CD4-positive, alpha-beta memory T cell (primary cell): ENCODE measurements at regions not wholly inside any gene's neighbourhood (a gene's known extent, or its start where the extent isn't known, plus 50 kb on each side); places are given as distances from the start of the nearest gene placed in this dataset.

Experiments used
- CTCF ChIA-PET: fragments of 350-600 bp; sonication (Branson Sonifier 250); formaldehyde crosslinking; loops from one replicate; lab custom pipeline; 2021; ENCODE audit warnings: inconsistent platforms; ENCODE audit not compliant: partially characterized antibody; lab: Charles Lee
- POLR2A ChIA-PET: fragments of 350-600 bp; sonication (Branson Sonifier 250); formaldehyde crosslinking; loops from one replicate; lab custom pipeline; 2021; ENCODE audit not compliant: partially characterized antibody; lab: Charles Lee
- DNase-seq, 5 donors: peaks; one replicate each; pipeline versions ENCODE4 v3.0.0 to v3.0.0-alpha.2; 2020 to 2022; ENCODE audit warnings: mixed read lengths in 1 of 5
- H3K27ac ChIP-seq: one replicate; pipeline ENCODE4 v1.7.0; 2013; ENCODE audit warnings: low read depth, low read length
- H3K27me3 ChIP-seq: 2 replicates; pipeline ENCODE4 v1.7.0; 2013; ENCODE audit warnings: mild to moderate bottlenecking, low read length, moderate library complexity; ENCODE audit not compliant: insufficient read depth
- H3K36me3 ChIP-seq: 2 replicates; pipeline ENCODE4 v1.7.0; 2013; ENCODE audit warnings: mild to moderate bottlenecking, low read length, moderate library complexity; ENCODE audit not compliant: insufficient read depth
- H3K4me1 ChIP-seq: 2 replicates; pipeline ENCODE4 v1.7.0; 2013; ENCODE audit warnings: mild to moderate bottlenecking, low read length, moderate library complexity; ENCODE audit not compliant: insufficient read depth
- H3K4me3 ChIP-seq, 2 donors: one replicate each; pipeline ENCODE4 v1.7.0; 2013; ENCODE audit warnings: low read length in 2 of 2, mild to moderate bottlenecking in 1 of 2
- H3K9me3 ChIP-seq, 2 donors: one replicate each; pipeline ENCODE4 v1.7.0; 2013; ENCODE audit warnings: low read length in 2 of 2, control low read depth in 1 of 2; ENCODE audit not compliant: control insufficient read depth in 1 of 2
- H3K27ac Mint-ChIP-seq, 7 donors: one replicate each; pipeline ENCODE4 v1.8.0; 2020 to 2021; ENCODE audit warnings: mixed read lengths in 7 of 7, mild to moderate bottlenecking in 6 of 7, inconsistent platforms in 3 of 7, moderate library complexity in 3 of 7
- H3K27me3 Mint-ChIP-seq, 2 donors: one replicate each; pipeline ENCODE4 v1.8.0; 2020 to 2021; ENCODE audit warnings: mixed read lengths in 2 of 2
- H3K36me3 Mint-ChIP-seq, 2 donors: one replicate each; pipeline ENCODE4 v1.8.0; 2020 to 2021; ENCODE audit warnings: mixed read lengths in 2 of 2, inconsistent platforms in 1 of 2, mild to moderate bottlenecking in 1 of 2
- H3K4me1 Mint-ChIP-seq, 4 donors: one replicate each; pipeline ENCODE4 v1.8.0; 2020 to 2021; ENCODE audit warnings: mixed read lengths in 4 of 4, mild to moderate bottlenecking in 1 of 4
- H3K4me3 Mint-ChIP-seq, 8 donors: one replicate each; pipeline ENCODE4 v1.8.0; 2020 to 2021; ENCODE audit warnings: mixed read lengths in 8 of 8, mild to moderate bottlenecking in 7 of 8, moderate library complexity in 6 of 8, inconsistent platforms in 3 of 8
- H3K9me3 Mint-ChIP-seq, 8 donors: one replicate each; pipeline ENCODE4 v1.8.0; 2020 to 2021; ENCODE audit warnings: mixed read lengths in 8 of 8, mild to moderate bottlenecking in 5 of 8, inconsistent platforms in 3 of 8, moderate library complexity in 1 of 8
- intact Hi-C: fragments of 100-400 bp; cut with micrococcal nuclease; formaldehyde crosslinking; loops from one replicate; pipeline ENCODE4 v1.15.1; 2023

GRCh38 chr13:24053519-24054251, 106.8 kb upstream of the SPATA13 start:
- no peak overlapping the region for H3K4me3 Mint-ChIP-seq
- Histone ChIP-seq H3K27ac (no peak overlapping the region), H3K27me3 (no peaks in the 10 kb centered on the region), H3K36me3 (no peaks in the 10 kb centered on the region), H3K4me1 (no peaks in the 10 kb centered on the region), H3K9me3 (no peaks in the 10 kb centered on the region), H3K4me3 (no peak overlapping the region)
- H3K36me3 Mint-ChIP-seq = no peaks in the 10 kb centered on the region
- H3K9me3 Mint-ChIP-seq = no peaks in the 10 kb centered on the region
- H3K27ac Mint-ChIP-seq = peak overlapping the region in 2 of 7 donors; percentile 5 to 48
- H3K27me3 Mint-ChIP-seq = peaks cover 6 to 23% of the 10 kb centered on the region in 2 donors
- CTCF ChIA-PET = interaction anchor here (0.7 to 5.4 kb wide), 18 partner anchors 8 to 630 kb away, joined by 3 to 92 read pairs (median 4); partner anchors contain the start of gene SPATA13
- H3K4me1 Mint-ChIP-seq = peaks cover 2 to 9% (median 5%) of the 10 kb centered on the region in 4 donors
- DNase-seq = peak; percentile 51 to 63 (median 56)
- intact Hi-C loops = loop anchor here (1.0 to 5.0 kb wide), 3 partner anchors 86 to 175 kb away; no protein-coding TSS in a partner anchor
- POLR2A ChIA-PET = interaction anchor here (1.3 kb wide), 1 partner anchor 166 kb away, joined by 7 read pairs; no protein-coding TSS in a partner anchor

- Mint-ChIP-seq H3K4me3 (no peak overlapping the region), H3K36me3 (no peaks in the 10 kb centered on the region), H3K27me3 (peaks cover 6 to 25% of the 10 kb centered on the region in 2 donors), H3K27ac (no peak overlapping the region), H3K9me3 (peaks cover 0 to 2% (median 0%) of the 10 kb centered on the region in 8 donors), H3K4me1 (peaks cover 2 to 9% (median 5%) of the 10 kb centered on the region in 4 donors)
- Histone ChIP-seq H3K9me3 (no peaks in the 10 kb centered on the region), H3K27ac (no peak overlapping the region), H3K36me3 (no peaks in the 10 kb centered on the region), H3K27me3 (no peaks in the 10 kb centered on the region), H3K4me1 (no peaks in the 10 kb centered on the region), H3K4me3 (no peak overlapping the region)
- intact Hi-C loops = no loop called here
- POLR2A ChIA-PET = no interaction called here
- CTCF ChIA-PET = no interaction called here
- no peak for DNase-seq
Observed at GRCh38 chr13:24056616-24057137, 103.8 kb upstream of the SPATA13 start.

GRCh38 chr13:24060993-24061392, 99.5 kb upstream of the SPATA13 start:
- no peak for DNase-seq

GRCh38 chr13:24063281-24063877, 97.1 kb upstream of the SPATA13 start:
- no peak overlapping the region for H3K4me3 ChIP-seq
- H3K4me1 Mint-ChIP-seq = peaks cover 2 to 10% (median 8%) of the 10 kb centered on the region in 4 donors
- DNase-seq = no peak

More at GRCh38 chr13:24060993-24061392, 99.5 kb upstream of the SPATA13 start:
- POLR2A ChIA-PET = no interaction called here
- no peak overlapping the region for H3K4me3 ChIP-seq
- CTCF ChIA-PET = interaction anchor here (0.9 to 1.9 kb wide), 4 partner anchors 8 to 168 kb away, joined by 3 to 7 read pairs (median 4); partner anchors contain the start of gene SPATA13
- H3K4me1 ChIP-seq = no peaks in the 10 kb centered on the region
- H3K9me3 Mint-ChIP-seq = peaks cover 0 to 2% (median 0%) of the 10 kb centered on the region in 8 donors
- H3K27me3 ChIP-seq = no peaks in the 10 kb centered on the region
- intact Hi-C loops = no loop called here
- H3K27ac ChIP-seq = no peak overlapping the region
- no peaks in the 10 kb centered on the region for H3K9me3 ChIP-seq
- no peak overlapping the region for H3K27ac Mint-ChIP-seq
- peaks cover 10 to 18% of the 10 kb centered on the region in 2 donors for H3K27me3 Mint-ChIP-seq
- no peaks in the 10 kb centered on the region for H3K36me3 Mint-ChIP-seq
- H3K4me3 Mint-ChIP-seq = no peak overlapping the region
- H3K36me3 ChIP-seq = no peaks in the 10 kb centered on the region
- peaks cover 2 to 10% (median 8%) of the 10 kb centered on the region in 4 donors for H3K4me1 Mint-ChIP-seq

GRCh38 chr13:24064371-24064770, 96.1 kb upstream of the SPATA13 start:
- Mint-ChIP-seq H3K4me3 (no peak overlapping the region), H3K4me1 (peaks cover 2 to 10% (median 8%) of the 10 kb centered on the region in 4 donors), H3K27me3 (peaks cover 4 to 8% of the 10 kb centered on the region in 2 donors), H3K36me3 (no peaks in the 10 kb centered on the region), H3K27ac (no peak overlapping the region), H3K9me3 (peaks cover 0 to 2% (median 0%) of the 10 kb centered on the region in 8 donors)
- ChIA-PET POLR2A (no interaction called here), CTCF (interaction anchor here (0.8 to 1.8 kb wide), 2 partner anchors 10 to 16 kb away, joined by 3 to 6 read pairs; no protein-coding TSS in a partner anchor)
- Histone ChIP-seq H3K9me3 (no peaks in the 10 kb centered on the region), H3K27me3 (no peaks in the 10 kb centered on the region), H3K36me3 (no peaks in the 10 kb centered on the region), H3K27ac (no peak overlapping the region), H3K4me3 (no peak overlapping the region), H3K4me1 (no peaks in the 10 kb centered on the region)
- DNase-seq = no peak
- intact Hi-C loops = no loop called here

More at GRCh38 chr13:24063281-24063877, 97.1 kb upstream of the SPATA13 start:
- ChIA-PET POLR2A (no interaction called here), CTCF (interaction anchor here (0.8 to 1.0 kb wide), 2 partner anchors 11 to 17 kb away, joined by 3 to 4 read pairs; no protein-coding TSS in a partner anchor)
- Histone ChIP-seq H3K9me3 (no peaks in the 10 kb centered on the region), H3K36me3 (no peaks in the 10 kb centered on the region), H3K27me3 (no peaks in the 10 kb centered on the region), H3K27ac (no peak overlapping the region), H3K4me1 (no peaks in the 10 kb centered on the region)
- Mint-ChIP-seq H3K4me3 (no peak overlapping the region), H3K36me3 (no peaks in the 10 kb centered on the region), H3K27me3 (peaks cover 4 to 8% of the 10 kb centered on the region in 2 donors), H3K9me3 (peaks cover 0 to 2% (median 0%) of the 10 kb centered on the region in 8 donors), H3K27ac (no peak overlapping the region)
- intact Hi-C loops = no loop called here

DNA sequence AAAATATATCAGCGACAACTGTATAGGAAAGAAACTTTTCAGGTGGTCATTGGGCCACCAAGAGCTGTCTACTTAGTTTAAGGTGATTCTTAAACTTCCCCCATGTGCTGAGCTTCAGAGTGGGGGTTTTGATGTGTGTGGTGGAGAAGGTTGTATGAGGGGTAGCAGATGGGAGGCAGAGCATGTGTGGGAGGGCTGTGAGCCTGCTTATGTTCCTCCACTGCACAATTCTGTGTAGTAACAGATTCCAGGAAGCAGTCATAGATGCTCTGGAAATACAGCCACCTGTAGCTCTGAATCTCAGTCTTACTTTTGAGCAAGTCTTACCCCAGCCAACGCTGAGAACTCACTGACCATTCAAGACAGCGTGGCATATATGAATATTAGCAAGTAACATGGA, 95.3 kb upstream of the SPATA13 start:
- CTCF ChIA-PET = interaction anchor here (0.6 to 1.8 kb wide), 3 partner anchors 11 to 128 kb away, joined by 3 to 6 read pairs (median 4); no protein-coding TSS in a partner anchor
- POLR2A ChIA-PET = no interaction called here
- Histone ChIP-seq H3K36me3 (no peaks in the 10 kb centered on the region), H3K4me3 (no peak overlapping the region), H3K9me3 (no peaks in the 10 kb centered on the region), H3K27ac (no peak overlapping the region), H3K27me3 (no peaks in the 10 kb centered on the region), H3K4me1 (no peaks in the 10 kb centered on the region)
- Mint-ChIP-seq H3K4me1 (peaks cover 2 to 10% (median 8%) of the 10 kb centered on the region in 4 donors), H3K36me3 (no peaks in the 10 kb centered on the region), H3K4me3 (no peak overlapping the region), H3K9me3 (peaks cover 0 to 2% (median 0%) of the 10 kb centered on the region in 8 donors), H3K27ac (no peak overlapping the region), H3K27me3 (peaks cover 4 to 6% of the 10 kb centered on the region in 2 donors)
- no peak for DNase-seq
- intact Hi-C loops = no loop called here
